Mesenchymal stem cell (in vitro differentiated cells and primary cell): ENCODE measurements at regions not wholly inside any gene's neighbourhood (a gene's known extent, or its start where the extent isn't known, plus 50 kb on each side); places are given as distances from the start of the nearest gene placed in this dataset.

Experiments used
- DNase-seq: peaks from one replicate; pipeline ENCODE4 v3.0.0-alpha.2; 2013
- H2AFZ ChIP-seq: one replicate; pipeline ENCODE4 v1.6.1; 2013; ENCODE audit warnings: low read depth, mild to moderate bottlenecking, control low read depth, inconsistent platforms, low read length, moderate library complexity
- H2AK5ac ChIP-seq: 2 replicates; pipeline ENCODE4 v1.6.1; 2013; ENCODE audit warnings: low read length, moderate library complexity, mild to moderate bottlenecking, inconsistent platforms; ENCODE audit not compliant: severe bottlenecking
- H2BK120ac ChIP-seq: one replicate; pipeline ENCODE4 v1.6.1; 2013; ENCODE audit warnings: low read depth, mild to moderate bottlenecking, inconsistent platforms, low read length, moderate library complexity
- H2BK12ac ChIP-seq, 2 experiments: one replicate each; pipeline ENCODE4 v1.6.1; 2013; ENCODE audit warnings: inconsistent platforms in 2 of 2, low read length in 2 of 2, mild to moderate bottlenecking in 2 of 2, moderate library complexity in 2 of 2, control low read depth in 1 of 2
- H2BK15ac ChIP-seq: one replicate; pipeline ENCODE4 v1.6.1; 2013; ENCODE audit warnings: mild to moderate bottlenecking, low read depth, inconsistent platforms; ENCODE audit not compliant: poor library complexity, severe bottlenecking
- H2BK5ac ChIP-seq: 2 replicates; pipeline ENCODE4 v1.6.1; 2013; ENCODE audit warnings: low read depth, mild to moderate bottlenecking, low read length, control low read depth, inconsistent platforms; ENCODE audit not compliant: poor library complexity, severe bottlenecking
- H3K14ac ChIP-seq, 2 experiments: one replicate each; pipeline ENCODE4 v1.6.1; 2013; ENCODE audit warnings: inconsistent platforms in 2 of 2, low read length in 2 of 2, control low read depth in 1 of 2, mild to moderate bottlenecking in 1 of 2, moderate library complexity in 1 of 2
- H3K18ac ChIP-seq, 2 experiments: one replicate each; pipeline ENCODE4 v1.6.1; 2013; ENCODE audit warnings: inconsistent platforms in 2 of 2, low read length in 2 of 2, control low read depth in 1 of 2, low read depth in 1 of 2, mild to moderate bottlenecking in 1 of 2
- H3K23ac ChIP-seq, 2 experiments: one replicate each; pipeline ENCODE4 v1.6.1; 2013; ENCODE audit warnings: inconsistent platforms in 2 of 2, low read length in 2 of 2, mild to moderate bottlenecking in 2 of 2, moderate library complexity in 2 of 2, control low read depth in 1 of 2
- H3K27ac ChIP-seq: 2 replicates; pipeline ENCODE4 v1.5.1; 2013; ENCODE audit warnings: mild to moderate bottlenecking, moderate library complexity, low read length, control low read depth, inconsistent platforms; ENCODE audit not compliant: poor library complexity, severe bottlenecking
- H3K27me3 ChIP-seq, 2 experiments: 2 replicates each; pipeline versions ENCODE4 v1.6.1 to v1.7.0; 2013; ENCODE audit warnings: low read length in 2 of 2, mild to moderate bottlenecking in 2 of 2, moderate library complexity in 2 of 2, control low read depth in 1 of 2, inconsistent platforms in 1 of 2; ENCODE audit not compliant: control insufficient read depth in 1 of 2, insufficient read depth in 1 of 2
- H3K36me3 ChIP-seq, 2 experiments: 2 replicates each; pipeline versions ENCODE4 v1.6.1 to v1.7.0; 2013; ENCODE audit warnings: low read length in 2 of 2, control low read depth in 1 of 2, inconsistent platforms in 1 of 2, low read depth in 1 of 2, mild to moderate bottlenecking in 1 of 2; ENCODE audit not compliant: insufficient read depth in 2 of 2, control insufficient read depth in 1 of 2
- H3K4ac ChIP-seq, 2 experiments: one replicate each; pipeline ENCODE4 v1.6.1; 2013; ENCODE audit warnings: inconsistent platforms in 2 of 2, low read length in 2 of 2, mild to moderate bottlenecking in 2 of 2, moderate library complexity in 2 of 2, control low read depth in 1 of 2, low read depth in 1 of 2
- H3K4me1 ChIP-seq: 2 replicates; pipeline ENCODE4 v1.6.1; 2013; ENCODE audit warnings: low read depth, low read length, control low read depth; ENCODE audit not compliant: control insufficient read depth, insufficient read depth
- H3K4me2 ChIP-seq: 2 replicates; pipeline ENCODE4 v1.6.1; 2013; ENCODE audit warnings: low read length, mild to moderate bottlenecking, inconsistent platforms; ENCODE audit not compliant: poor library complexity, severe bottlenecking
- H3K4me3 ChIP-seq, 2 experiments: 2 replicates each; pipeline versions ENCODE4 v1.5.1 to v1.7.0; 2013; ENCODE audit warnings: low read length in 2 of 2, mild to moderate bottlenecking in 2 of 2, control low read depth in 1 of 2, low read depth in 1 of 2; ENCODE audit not compliant: insufficient read depth in 1 of 2
- H3K79me1 ChIP-seq: replicated peaks from 2 replicates; pipeline ENCODE4 v1.6.1; 2013; ENCODE audit warnings: mild to moderate bottlenecking, control low read depth, low read length, inconsistent platforms; ENCODE audit not compliant: poor library complexity, severe bottlenecking
- H3K9ac ChIP-seq: 2 replicates; pipeline ENCODE4 v1.7.0; 2013; ENCODE audit warnings: mild to moderate bottlenecking, low read length, moderate library complexity
- H3K9me3 ChIP-seq: 2 replicates; pipeline ENCODE4 v1.7.0; 2013; ENCODE audit warnings: mild to moderate bottlenecking, low read length; ENCODE audit not compliant: control insufficient read depth
- H4K8ac ChIP-seq: one replicate; pipeline ENCODE4 v1.6.1; 2013; ENCODE audit warnings: inconsistent platforms, mild to moderate bottlenecking, low read length, moderate library complexity
- H4K91ac ChIP-seq: one replicate; pipeline ENCODE4 v1.6.1; 2013; ENCODE audit warnings: mild to moderate bottlenecking, low read length, inconsistent platforms
- WGBS: methylation state at CpG from one replicate; pipeline ENCODE4 v1.1.7; 2013; ENCODE audit warnings: mixed read lengths; 5-methylcytosine and 5-hydroxymethylcytosine counted together

DNA sequence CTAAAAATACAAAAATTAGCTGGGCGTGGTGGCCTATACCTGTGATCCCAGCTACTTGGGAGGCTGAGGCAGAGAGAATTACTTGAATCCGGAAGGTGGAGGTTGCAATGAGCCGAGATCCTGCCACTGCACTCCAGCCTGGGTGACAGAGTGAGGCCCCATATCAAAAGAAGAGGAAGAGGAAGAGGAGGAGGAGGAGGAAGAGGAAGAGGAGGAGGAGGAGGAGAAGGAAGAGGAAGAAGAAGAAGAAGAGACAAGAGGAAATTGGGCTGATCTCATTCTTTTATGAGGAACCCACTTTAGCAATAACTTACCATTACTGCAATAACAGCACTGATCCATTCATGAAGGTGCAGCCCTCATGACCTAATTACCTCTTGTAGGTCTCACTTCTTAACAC, 138.9 kb upstream of the GIMD1 start:
- Histone ChIP-seq H3K9me3 (no peaks in the 10 kb centered on the region), H2BK5ac (no peak overlapping the region), H3K36me3 (no peaks in the 10 kb centered on the region), H2AK5ac (no peak overlapping the region), H2BK15ac (no peak overlapping the region), H3K9ac (no peak overlapping the region), H3K18ac (no peak overlapping the region), H3K4me1 (no peaks in the 10 kb centered on the region), H3K4me2 (no peak overlapping the region), H3K4me3 (no peak overlapping the region), H2BK12ac (no peak overlapping the region), H3K14ac (no peak overlapping the region), H3K4ac (no peak overlapping the region), H3K23ac (no peak overlapping the region), H3K27me3 (no peaks in the 10 kb centered on the region), H2AFZ (no peak overlapping the region), H4K8ac (no peak overlapping the region), H3K79me1 (no peaks in the 10 kb centered on the region), H3K27ac (no peak overlapping the region), H2BK120ac (no peak overlapping the region), H4K91ac (no peak overlapping the region)
- DNase-seq, result no peak
- 95% methylated on average over 3 of the region's 3 CpGs for WGBS

DNA sequence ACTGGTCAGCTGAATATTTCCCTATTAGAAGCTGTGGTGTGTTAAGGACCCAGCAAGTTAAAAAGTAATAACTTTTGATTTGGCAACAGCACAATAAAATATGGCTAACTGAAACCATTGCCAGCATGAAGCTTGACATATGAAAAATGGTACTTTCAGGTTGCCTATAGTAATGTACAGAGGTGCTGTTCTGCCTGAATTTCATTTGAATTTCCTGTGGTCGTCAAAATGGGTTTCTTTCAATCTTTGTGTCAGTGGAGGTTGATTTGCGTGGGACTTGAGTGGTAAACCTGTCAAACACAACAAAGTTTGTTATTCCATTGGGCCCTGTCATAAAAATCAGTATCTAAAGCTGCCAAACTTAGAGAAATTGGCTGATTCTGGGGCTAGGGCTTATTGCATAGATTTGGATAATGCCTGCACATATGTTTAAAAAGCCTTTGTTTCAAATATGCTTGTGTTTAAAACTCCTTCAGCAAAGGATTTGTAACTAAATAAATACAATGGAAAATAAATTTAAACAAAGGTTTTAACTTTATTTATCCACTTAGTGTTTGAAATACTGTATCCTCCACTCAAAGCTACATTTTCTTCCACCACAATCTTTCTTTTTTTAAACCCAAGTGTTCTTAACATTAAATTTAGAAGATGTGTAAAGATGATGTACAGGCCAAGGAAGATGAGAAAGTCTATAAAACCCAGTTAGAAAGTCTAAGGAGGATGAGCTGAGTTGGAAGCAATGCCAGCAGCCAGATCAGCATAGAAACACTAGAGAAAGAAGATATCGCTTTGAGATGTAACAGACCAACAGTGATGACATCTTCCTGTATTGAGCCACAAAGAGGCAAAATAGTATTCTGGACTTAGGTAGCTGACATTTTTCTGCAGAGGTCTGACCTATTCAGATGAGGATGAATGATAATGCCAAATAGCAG, 134.8 kb upstream of the GIMD1 start:
- DNase-seq, result no peak
- no peak overlapping the region for H3K4me2 ChIP-seq
- H2AK5ac ChIP-seq, result no peak overlapping the region
- H4K8ac ChIP-seq, result no peak overlapping the region
- 76% methylated on average over 3 of the region's 3 CpGs for WGBS
- no peak overlapping the region for H3K14ac ChIP-seq
- no peak overlapping the region for H3K4ac ChIP-seq
- H2BK15ac ChIP-seq, result no peak overlapping the region
- no peak overlapping the region for H4K91ac ChIP-seq
- no peak overlapping the region for H3K18ac ChIP-seq
- H2BK120ac ChIP-seq, result no peak overlapping the region
- H3K4me1 ChIP-seq, result no peaks in the 10 kb centered on the region
- H3K9me3 ChIP-seq, result no peaks in the 10 kb centered on the region
- H3K23ac ChIP-seq, result no peak overlapping the region
- no peaks in the 10 kb centered on the region for H3K36me3 ChIP-seq
- no peaks in the 10 kb centered on the region for H3K79me1 ChIP-seq
- no peak overlapping the region for H2BK12ac ChIP-seq
- H3K9ac ChIP-seq, result no peak overlapping the region
- no peak overlapping the region for H2AFZ ChIP-seq
- no peak overlapping the region for H3K4me3 ChIP-seq
- H3K27me3 ChIP-seq, result no peaks in the 10 kb centered on the region
- H2BK5ac ChIP-seq, result no peak overlapping the region
- H3K27ac ChIP-seq, result no peak overlapping the region

DNA sequence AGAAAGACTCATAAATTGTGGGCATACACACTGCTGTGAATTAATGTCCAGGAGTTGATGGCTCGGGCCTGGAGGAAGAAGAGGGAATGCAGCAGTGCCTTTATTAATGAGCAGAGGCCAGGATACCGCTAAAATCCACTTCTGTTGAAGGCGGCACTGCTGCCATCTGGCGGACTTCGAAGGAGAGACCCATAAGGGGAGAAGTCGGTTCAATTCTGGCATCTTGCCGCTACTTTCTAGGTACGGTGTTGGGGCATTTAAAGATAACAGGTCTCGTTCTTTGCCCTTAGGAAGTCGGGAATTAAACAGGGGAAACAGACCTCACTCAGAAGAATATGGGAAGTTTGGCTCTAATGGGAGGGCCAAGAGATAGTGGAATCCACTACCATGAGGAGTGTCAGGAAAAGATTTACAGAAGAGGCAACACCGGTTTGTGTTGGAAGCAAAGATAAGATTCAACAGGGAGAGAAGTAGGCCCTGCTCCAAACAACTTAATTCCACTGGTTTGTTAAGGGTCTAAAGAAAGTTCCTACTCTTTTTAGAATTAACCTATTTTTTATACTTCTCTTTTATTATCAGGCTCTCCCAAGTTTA, 133.6 kb upstream of the GIMD1 start:
- no peaks in the 10 kb centered on the region for H3K79me1 ChIP-seq
- 4% methylated on average over 10 of the region's 11 CpGs for WGBS
- H4K91ac ChIP-seq, result no peak overlapping the region
- no peak overlapping the region for H2BK120ac ChIP-seq
- H3K4ac ChIP-seq, result no peak overlapping the region
- H2BK15ac ChIP-seq, result no peak overlapping the region
- H3K4me3 ChIP-seq, result no peak overlapping the region
- H3K23ac ChIP-seq, result no peak overlapping the region
- no peaks in the 10 kb centered on the region for H3K36me3 ChIP-seq
- no peaks in the 10 kb centered on the region for H3K4me1 ChIP-seq
- DNase-seq, result peak; percentile 61
- H3K9ac ChIP-seq, result no peak overlapping the region
- no peak overlapping the region for H3K18ac ChIP-seq
- no peak overlapping the region for H3K27ac ChIP-seq
- no peak overlapping the region for H4K8ac ChIP-seq
- no peak overlapping the region for H2BK12ac ChIP-seq
- no peak overlapping the region for H3K14ac ChIP-seq
- H3K9me3 ChIP-seq, result no peaks in the 10 kb centered on the region
- H2AFZ ChIP-seq, result no peak overlapping the region
- H3K27me3 ChIP-seq, result no peaks in the 10 kb centered on the region
- H2BK5ac ChIP-seq, result no peak overlapping the region
- H3K4me2 ChIP-seq, result no peak overlapping the region
- no peak overlapping the region for H2AK5ac ChIP-seq

DNA sequence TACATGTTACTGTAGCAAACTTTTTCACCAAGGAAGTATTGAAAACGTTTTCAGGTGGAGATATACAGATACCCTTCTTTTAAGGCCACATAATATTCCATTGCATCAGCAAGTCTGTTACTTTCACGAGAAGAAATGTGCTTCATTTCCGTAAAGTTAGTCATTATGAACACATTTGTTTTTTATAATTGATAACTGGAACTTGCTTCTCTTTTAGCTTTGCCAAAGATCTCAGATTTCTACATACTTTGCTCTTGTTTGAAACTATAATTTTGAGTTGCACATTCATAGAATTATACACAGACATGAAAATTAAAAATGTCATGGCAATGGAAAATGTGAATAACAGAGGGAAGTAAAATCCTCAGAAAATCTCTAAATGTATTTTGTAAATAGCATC, 128.7 kb upstream of the GIMD1 start:
- WGBS, result no CpG with 5 or more reads among the region's 3 CpGs
- H3K79me1 ChIP-seq, result no peaks in the 10 kb centered on the region

More for the DNA sequence above, 128.7 kb upstream of the GIMD1 start:
- Histone ChIP-seq H2AFZ (no peak overlapping the region), H3K4me2 (no peak overlapping the region), H4K91ac (no peak overlapping the region), H3K36me3 (no peaks in the 10 kb centered on the region), H2BK15ac (no peak overlapping the region), H3K23ac (no peak overlapping the region), H2BK12ac (no peak overlapping the region), H3K9ac (no peak overlapping the region), H3K18ac (no peak overlapping the region), H2AK5ac (no peak overlapping the region), H3K14ac (no peak overlapping the region), H2BK5ac (no peak overlapping the region), H3K4me3 (no peak overlapping the region), H4K8ac (no peak overlapping the region), H3K27me3 (no peaks in the 10 kb centered on the region), H2BK120ac (no peak overlapping the region), H3K9me3 (no peaks in the 10 kb centered on the region), H3K27ac (no peak overlapping the region), H3K4me1 (no peaks in the 10 kb centered on the region), H3K4ac (no peak overlapping the region)
- no peak for DNase-seq
